Daoy (cell line): ENCODE measurements at regions not wholly inside any gene's neighbourhood (a gene's known extent, or its start where the extent isn't known, plus 50 kb on each side); places are given as distances from the start of the nearest gene placed in this dataset.
A peak's percentile ranks its signal among the peaks of the same experiment; 100 is the strongest.
"Not testable (repeated sequence)": the region's sequence is repeated elsewhere in the genome, so short reads cannot be mapped to it uniquely, and the experiment has no call there.

Experiments used
- DNase-seq: peaks from one replicate; pipeline ENCODE4 v3.0.0-alpha.2; 2015; ENCODE audit warnings: low read depth

- no peak for DNase-seq
These were observed 1155.1 kb downstream of the FAM181B start for GRCh38 chr11:81578571-81578970.

GRCh38 chr11:81574301-81574700, 1159.4 kb downstream of the FAM181B start:
- no peak for DNase-seq

GRCh38 chr11:81573367-81573766, 1160.3 kb downstream of the FAM181B start:
- DNase-seq, result no peak

GRCh38 chr11:81570669-81571068, 1163.0 kb downstream of the FAM181B start:
- no peak for DNase-seq

- DNase-seq, result no peak
These were observed 1163.7 kb downstream of the FAM181B start for GRCh38 chr11:81569999-81570398.

GRCh38 chr11:81568918-81569317, 1164.7 kb downstream of the FAM181B start:
- no peak for DNase-seq

- DNase-seq, result no peak
These were observed 1185.5 kb downstream of the FAM181B start for GRCh38 chr11:81548123-81548522.

GRCh38 chr11:81539806-81540205, 1193.9 kb downstream of the FAM181B start:
- DNase-seq, result not testable (repeated sequence)

GRCh38 chr11:81515566-81515965, 1218.1 kb downstream of the FAM181B start:
- DNase-seq, result no peak

GRCh38 chr11:81497202-81497804, 1236.4 kb downstream of the FAM181B start:
- DNase-seq, result peak; percentile 2

- DNase-seq, result no peak
These were observed 1237.1 kb downstream of the FAM181B start for GRCh38 chr11:81496601-81497000.

GRCh38 chr11:81495699-81496292, 1237.9 kb downstream of the FAM181B start:
- no peak for DNase-seq

GRCh38 chr11:81494431-81494830, 1239.2 kb downstream of the FAM181B start:
- DNase-seq, result no peak

- no peak for DNase-seq
These were observed 1240.7 kb downstream of the FAM181B start for GRCh38 chr11:81492923-81493445.

- DNase-seq, result no peak
These were observed 1246.6 kb downstream of the FAM181B start for GRCh38 chr11:81487109-81487508.

- DNase-seq, result no peak
These were observed 1249.5 kb downstream of the FAM181B start for GRCh38 chr11:81484196-81484595.

- DNase-seq, result no peak
These were observed 1256.4 kb downstream of the FAM181B start for GRCh38 chr11:81477277-81477676.

- no peak for DNase-seq
These were observed 1257.3 kb downstream of the FAM181B start for GRCh38 chr11:81476345-81476744.

- DNase-seq, result no peak
These were observed 1261.0 kb downstream of the FAM181B start for GRCh38 chr11:81472646-81473045.

GRCh38 chr11:81470446-81470845, 1263.2 kb downstream of the FAM181B start:
- no peak for DNase-seq

- no peak for DNase-seq
These were observed 1273.8 kb downstream of the FAM181B start for GRCh38 chr11:81459766-81460306.

- DNase-seq, result no peak
These were observed 1284.0 kb downstream of the FAM181B start for GRCh38 chr11:81449588-81450156.

- DNase-seq, result no peak
These were observed 1289.4 kb downstream of the FAM181B start for GRCh38 chr11:81444297-81444696.
